Mucosa of stomach (tissue), 1 donor: ENCODE measurements at regions not wholly inside any gene's neighbourhood (a gene's known extent, or its start where the extent isn't known, plus 50 kb on each side); places are given as distances from the start of the nearest gene placed in this dataset.

Experiments
- H3K27me3 ChIP-seq: one replicate; pipeline ENCODE4 v1.7.0; 2013; ENCODE audit warnings: mild to moderate bottlenecking, low read length; ENCODE audit not compliant: control insufficient read depth, insufficient read depth
- H3K36me3 ChIP-seq: one replicate; pipeline ENCODE4 v1.7.0; 2013; ENCODE audit warnings: low read length; ENCODE audit not compliant: control insufficient read depth, insufficient read depth
- H3K4me1 ChIP-seq: one replicate; pipeline ENCODE4 v1.7.0; 2013; ENCODE audit warnings: mild to moderate bottlenecking, low read length; ENCODE audit not compliant: control insufficient read depth, insufficient read depth
- H3K4me3 ChIP-seq: one replicate; pipeline ENCODE4 v1.7.0; 2013; ENCODE audit warnings: low read length
- H3K9ac ChIP-seq: one replicate; pipeline ENCODE4 v1.7.0; 2013; ENCODE audit warnings: mild to moderate bottlenecking, low read length, moderate library complexity
- H3K9me3 ChIP-seq: one replicate; pipeline ENCODE4 v1.7.0; 2013; ENCODE audit warnings: mild to moderate bottlenecking, low read length, moderate library complexity; ENCODE audit not compliant: control insufficient read depth
- donor health status: Pancreatic carcinoma.

DNA sequence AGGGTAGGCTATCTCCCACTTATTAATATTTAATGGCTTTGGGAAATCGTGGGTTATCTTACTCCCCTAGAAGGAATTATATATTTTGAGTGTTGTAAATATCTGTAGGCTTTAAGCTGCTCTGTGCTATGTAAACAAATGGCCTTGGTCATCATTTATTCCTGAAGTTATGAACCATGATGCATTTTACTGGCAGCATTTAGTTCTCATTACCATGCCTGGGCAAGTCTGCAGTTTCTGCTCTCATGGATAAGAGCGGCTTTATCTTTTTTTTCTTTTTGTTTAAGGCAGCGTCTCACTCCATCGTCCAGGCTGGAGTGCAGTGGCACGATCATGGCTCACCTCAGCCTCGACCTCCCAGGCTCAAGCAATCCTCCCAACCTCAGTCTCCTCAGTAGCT, 156.1 kb downstream of the IRS2 start:
- H3K9ac ChIP-seq: no peak overlapping the region
- no peaks in the 10 kb centered on the region for H3K27me3 ChIP-seq
- H3K9me3 ChIP-seq: no peaks in the 10 kb centered on the region
- H3K4me1 ChIP-seq: no peaks in the 10 kb centered on the region
- no peaks in the 10 kb centered on the region for H3K36me3 ChIP-seq
- no peak overlapping the region for H3K4me3 ChIP-seq

DNA sequence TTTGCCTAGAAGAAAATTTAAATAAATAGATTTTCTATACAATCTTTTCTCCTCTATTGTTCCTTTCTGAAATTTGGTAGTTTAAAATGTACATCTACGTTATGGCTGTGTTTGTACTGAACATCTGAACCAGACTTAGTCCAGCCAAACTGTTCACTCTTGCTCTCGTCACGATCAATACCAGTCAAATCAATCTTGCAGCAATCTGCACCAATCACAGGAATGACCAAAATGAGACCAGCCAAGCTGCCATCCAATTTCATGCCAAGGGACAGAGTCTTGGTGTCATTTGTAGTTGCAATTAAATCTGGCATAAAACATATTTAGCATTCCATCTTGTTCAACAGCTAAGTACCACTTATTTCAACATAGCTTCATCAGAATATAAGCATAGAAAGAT, 156.6 kb downstream of the IRS2 start:
- Histone ChIP-seq H3K4me1 (no peaks in the 10 kb centered on the region), H3K9me3 (no peaks in the 10 kb centered on the region), H3K4me3 (no peak overlapping the region), H3K27me3 (no peaks in the 10 kb centered on the region), H3K36me3 (no peaks in the 10 kb centered on the region), H3K9ac (no peak overlapping the region)

DNA sequence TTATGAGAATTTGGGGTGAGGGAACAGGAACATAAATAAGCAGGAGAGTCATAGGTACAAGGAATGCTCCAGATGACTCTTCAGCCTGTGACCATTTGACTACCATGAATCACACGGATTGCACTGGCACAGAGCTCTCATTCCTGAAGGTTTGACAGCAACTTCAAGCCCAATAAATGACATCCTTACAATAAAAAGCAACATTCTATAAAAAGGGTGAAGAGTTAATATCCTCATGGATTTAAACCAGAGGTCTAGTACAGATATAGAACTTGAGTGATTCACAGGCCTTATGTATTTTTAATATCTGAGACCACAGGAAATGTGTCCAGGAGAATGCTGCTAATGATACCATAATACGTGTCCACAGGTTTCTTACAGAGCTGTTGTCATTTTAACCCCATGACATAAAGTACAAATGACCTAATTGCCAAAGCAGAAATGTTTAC, 158.1 kb downstream of the IRS2 start:
- Histone ChIP-seq H3K4me1 (no peaks in the 10 kb centered on the region), H3K9ac (no peak overlapping the region), H3K36me3 (no peaks in the 10 kb centered on the region), H3K9me3 (no peaks in the 10 kb centered on the region), H3K27me3 (no peaks in the 10 kb centered on the region), H3K4me3 (no peak overlapping the region)

DNA sequence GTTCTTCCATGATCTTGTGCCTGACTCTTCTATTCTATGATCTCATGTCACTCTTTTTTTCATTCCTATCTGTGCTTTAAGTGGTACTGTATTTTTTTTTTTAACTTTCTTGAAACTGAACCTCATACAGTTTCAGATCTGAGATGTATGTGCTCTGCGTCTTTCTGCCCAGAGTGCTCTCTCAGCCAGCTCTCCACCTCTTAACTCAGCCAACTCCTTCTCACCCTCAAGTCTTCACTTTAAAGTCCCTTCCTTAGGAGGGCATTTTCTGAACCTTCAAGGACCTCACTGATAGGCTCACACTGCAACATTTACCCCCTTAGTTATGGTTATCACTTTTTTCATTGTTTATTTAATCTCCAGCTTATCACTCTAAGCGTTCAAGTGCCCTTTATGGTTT, 158.7 kb downstream of the IRS2 start:
- Histone ChIP-seq H3K9me3 (no peaks in the 10 kb centered on the region), H3K36me3 (no peaks in the 10 kb centered on the region), H3K9ac (no peak overlapping the region), H3K27me3 (no peaks in the 10 kb centered on the region), H3K4me3 (no peak overlapping the region), H3K4me1 (no peaks in the 10 kb centered on the region)

DNA sequence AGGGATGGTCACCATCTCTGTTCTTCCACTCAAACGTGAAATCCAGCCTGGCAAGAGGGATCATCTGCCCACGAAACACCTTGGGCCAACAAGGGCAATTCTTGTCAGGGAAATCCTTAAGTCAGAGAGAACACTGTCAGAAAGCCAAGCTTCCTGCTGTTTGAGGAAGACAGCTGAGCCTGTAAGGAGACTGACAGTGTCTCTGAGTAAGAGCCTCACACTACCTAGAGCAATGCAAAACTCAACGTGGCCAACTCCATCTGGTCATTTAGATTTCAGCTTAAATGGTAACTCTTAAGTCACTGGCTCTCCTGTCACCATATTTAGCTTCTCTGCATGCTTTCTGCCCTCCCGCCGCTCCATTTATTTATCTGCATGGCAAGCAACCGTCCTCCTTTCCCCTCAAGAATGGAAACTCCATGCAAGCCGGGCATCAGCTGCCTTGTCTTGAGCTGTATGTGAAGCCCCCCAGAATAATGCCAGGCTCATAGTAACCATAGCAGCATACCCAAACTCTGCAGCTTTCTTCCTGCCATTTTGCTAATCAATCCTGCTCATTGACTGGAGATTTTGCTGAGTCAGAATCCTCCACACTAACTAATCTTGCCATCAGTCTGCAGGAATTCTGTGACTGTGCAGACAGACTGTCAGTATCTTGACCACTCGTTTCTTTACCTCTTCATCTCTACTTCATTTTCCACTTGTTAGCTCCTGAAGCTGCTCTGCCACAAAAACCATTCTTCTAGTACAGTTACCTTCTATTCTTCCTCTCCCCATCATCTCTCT, 159.8 kb downstream of the IRS2 start:
- Histone ChIP-seq H3K27me3 (no peaks in the 10 kb centered on the region), H3K9ac (no peak overlapping the region), H3K36me3 (no peaks in the 10 kb centered on the region), H3K4me3 (no peak overlapping the region), H3K9me3 (no peaks in the 10 kb centered on the region), H3K4me1 (no peaks in the 10 kb centered on the region)

DNA sequence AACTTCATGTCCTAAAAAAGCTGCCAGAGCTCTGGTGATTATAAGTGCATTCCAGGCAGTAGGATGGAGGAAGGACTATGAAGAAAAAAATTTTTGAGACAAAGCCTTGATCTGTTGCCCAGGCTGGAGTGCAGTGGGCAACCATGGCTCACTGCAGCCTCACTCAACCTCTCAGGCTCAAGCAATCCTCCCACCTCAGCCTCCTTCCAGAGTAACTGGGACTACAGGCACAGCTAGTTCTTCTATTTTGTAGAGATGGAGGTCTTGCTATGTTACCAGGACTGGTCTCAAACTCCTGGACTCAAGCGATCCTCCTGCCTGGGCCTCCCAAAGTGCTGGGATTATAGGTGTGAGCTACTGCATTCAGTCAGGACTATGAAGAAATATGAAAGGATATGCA, 161.2 kb downstream of the IRS2 start:
- H3K9me3 ChIP-seq: no peaks in the 10 kb centered on the region
- H3K27me3 ChIP-seq: no peaks in the 10 kb centered on the region
- H3K4me1 ChIP-seq: no peaks in the 10 kb centered on the region
- H3K9ac ChIP-seq: no peak overlapping the region
- H3K36me3 ChIP-seq: no peaks in the 10 kb centered on the region
- H3K4me3 ChIP-seq: no peak overlapping the region

DNA sequence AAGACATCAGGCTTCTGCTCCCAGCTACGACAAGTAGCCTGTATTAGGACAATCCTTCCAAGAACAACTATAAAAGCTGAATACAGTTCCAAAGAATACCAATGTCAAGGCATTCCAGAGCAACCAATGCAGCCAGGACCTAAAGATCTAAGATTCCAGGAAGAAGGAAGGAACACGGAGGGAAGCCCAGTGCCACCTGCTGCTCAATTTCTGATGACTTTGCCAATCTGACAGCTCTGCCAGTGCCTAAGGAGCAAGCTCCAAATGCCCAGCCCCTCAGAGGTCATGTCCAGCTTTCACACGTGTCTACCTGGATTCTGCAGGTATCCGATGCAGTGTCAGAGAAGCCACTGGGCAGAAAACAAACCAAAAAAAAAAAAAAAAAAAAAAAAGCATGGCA, 164.4 kb downstream of the IRS2 start:
- Histone ChIP-seq H3K36me3 (no peaks in the 10 kb centered on the region), H3K4me3 (no peak overlapping the region), H3K9me3 (no peaks in the 10 kb centered on the region), H3K27me3 (no peaks in the 10 kb centered on the region), H3K9ac (no peak overlapping the region), H3K4me1 (no peaks in the 10 kb centered on the region)

DNA sequence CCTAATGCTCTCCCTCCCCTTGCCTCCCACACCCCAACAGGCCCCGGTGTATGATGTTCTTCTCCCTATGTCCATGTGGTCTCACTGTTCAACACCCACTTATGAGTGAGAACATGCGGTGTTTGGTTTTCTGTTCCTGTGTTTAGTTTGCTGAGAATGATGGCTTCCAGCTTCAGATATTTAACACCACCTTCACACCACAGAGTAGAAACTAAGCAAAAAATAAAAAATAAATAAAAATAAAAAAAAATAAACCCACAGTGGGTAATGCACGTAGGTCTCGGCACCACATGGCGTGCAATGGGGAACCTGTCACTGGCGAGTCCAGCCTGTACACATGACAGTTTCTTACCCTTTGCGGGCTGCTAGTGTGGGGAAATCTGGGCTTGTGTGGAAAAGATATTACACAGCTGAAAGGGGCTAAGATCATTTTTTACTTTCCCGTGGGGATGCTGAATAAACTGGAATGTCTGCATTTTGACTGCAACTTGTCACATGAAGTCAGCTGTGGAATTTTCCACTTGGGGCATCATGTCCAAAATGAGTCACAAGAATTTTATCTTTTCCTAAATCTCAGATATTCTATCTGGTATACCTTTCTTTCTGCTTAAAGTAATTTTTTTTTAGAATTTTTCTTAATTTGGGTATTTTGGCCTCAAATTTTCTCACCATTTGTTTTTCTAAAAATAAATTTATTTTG, 170.5 kb downstream of the IRS2 start:
- Histone ChIP-seq H3K4me3 (no peak overlapping the region), H3K36me3 (no peaks in the 10 kb centered on the region), H3K9me3 (no peaks in the 10 kb centered on the region), H3K9ac (no peak overlapping the region), H3K4me1 (no peaks in the 10 kb centered on the region), H3K27me3 (no peaks in the 10 kb centered on the region)

DNA sequence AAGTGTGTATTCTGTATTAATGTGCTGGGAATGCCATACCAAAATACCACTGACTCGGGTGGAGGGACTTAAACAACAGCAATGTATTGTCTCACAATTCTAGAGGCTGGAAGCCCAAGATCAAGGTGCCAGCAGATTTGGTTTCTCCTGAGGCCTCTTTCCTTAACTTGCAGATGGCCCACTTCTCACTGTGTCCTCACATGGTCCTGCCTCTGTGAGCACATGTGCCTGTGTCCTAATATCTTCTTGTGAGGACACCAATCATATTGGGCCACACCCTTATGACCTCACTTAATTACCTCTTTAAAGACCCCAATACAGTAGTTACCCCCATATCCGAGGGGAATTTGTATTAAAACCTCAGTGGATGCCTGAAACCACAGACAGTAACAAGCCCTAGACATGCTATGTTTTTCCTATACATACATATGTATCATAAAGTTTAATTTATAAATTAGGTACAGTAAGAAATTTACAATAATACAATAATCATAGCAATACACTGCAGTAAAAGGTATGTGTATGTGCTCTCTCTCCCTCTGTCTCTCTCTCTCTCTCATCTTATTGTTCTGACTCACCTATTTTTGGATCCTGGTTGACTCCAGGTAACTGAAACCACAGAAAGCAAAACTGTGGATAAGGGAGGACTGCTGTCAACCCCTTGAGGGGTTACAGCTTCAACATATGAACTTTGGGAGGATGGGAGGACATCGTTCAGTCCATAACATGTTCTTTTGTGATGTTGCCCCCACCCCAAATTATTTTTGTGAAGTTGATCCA, 174.3 kb downstream of the IRS2 start:
- no peak overlapping the region for H3K4me3 ChIP-seq
- H3K4me1 ChIP-seq: no peaks in the 10 kb centered on the region
- no peaks in the 10 kb centered on the region for H3K27me3 ChIP-seq
- H3K9ac ChIP-seq: no peak overlapping the region
- H3K9me3 ChIP-seq: no peaks in the 10 kb centered on the region
- H3K36me3 ChIP-seq: no peaks in the 10 kb centered on the region

DNA sequence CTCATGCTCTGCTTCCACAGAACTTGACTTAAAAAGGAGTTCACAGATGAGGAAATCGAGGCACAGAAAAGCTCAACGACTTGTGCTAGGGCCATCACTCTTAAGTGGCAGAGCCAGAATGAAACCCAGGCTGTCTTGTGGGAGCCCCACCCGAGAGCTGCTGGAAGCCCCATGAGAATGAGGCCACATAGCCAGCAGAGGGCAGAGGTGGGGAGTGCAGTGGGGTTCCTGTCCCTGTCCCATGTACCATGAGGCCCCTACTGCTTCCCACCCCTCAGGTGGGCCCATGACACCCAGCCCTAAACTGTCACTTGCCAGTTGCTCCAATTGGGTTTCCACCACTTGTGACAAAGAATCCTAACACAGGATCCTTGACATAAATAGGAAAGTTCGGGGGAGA, 175.9 kb downstream of the IRS2 start:
- Histone ChIP-seq H3K4me1 (no peaks in the 10 kb centered on the region), H3K27me3 (no peaks in the 10 kb centered on the region), H3K4me3 (no peak overlapping the region), H3K9ac (no peak overlapping the region), H3K36me3 (no peaks in the 10 kb centered on the region), H3K9me3 (no peaks in the 10 kb centered on the region)

DNA sequence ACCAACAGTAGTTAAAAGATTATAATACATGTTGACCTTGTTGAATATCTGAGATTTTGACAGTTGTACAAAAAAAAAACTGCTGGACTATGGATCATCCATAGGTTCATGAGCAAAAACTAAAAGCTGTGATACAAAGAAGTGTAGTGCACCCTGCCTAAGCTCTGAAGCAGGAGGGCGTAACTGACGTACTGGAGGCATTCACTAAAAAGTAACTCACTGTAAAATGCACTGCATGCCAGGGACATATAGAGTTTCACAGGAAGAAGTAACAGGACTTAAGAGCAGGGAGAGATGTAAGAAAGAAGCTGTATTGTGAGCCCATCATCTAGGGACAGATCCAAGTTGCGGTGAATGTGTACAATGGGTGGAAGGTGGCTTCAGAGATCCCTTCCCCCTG, 177.9 kb downstream of the IRS2 start:
- Histone ChIP-seq H3K9me3 (no peaks in the 10 kb centered on the region), H3K27me3 (no peaks in the 10 kb centered on the region), H3K36me3 (no peaks in the 10 kb centered on the region), H3K4me1 (no peaks in the 10 kb centered on the region), H3K4me3 (no peak overlapping the region), H3K9ac (no peak overlapping the region)

DNA sequence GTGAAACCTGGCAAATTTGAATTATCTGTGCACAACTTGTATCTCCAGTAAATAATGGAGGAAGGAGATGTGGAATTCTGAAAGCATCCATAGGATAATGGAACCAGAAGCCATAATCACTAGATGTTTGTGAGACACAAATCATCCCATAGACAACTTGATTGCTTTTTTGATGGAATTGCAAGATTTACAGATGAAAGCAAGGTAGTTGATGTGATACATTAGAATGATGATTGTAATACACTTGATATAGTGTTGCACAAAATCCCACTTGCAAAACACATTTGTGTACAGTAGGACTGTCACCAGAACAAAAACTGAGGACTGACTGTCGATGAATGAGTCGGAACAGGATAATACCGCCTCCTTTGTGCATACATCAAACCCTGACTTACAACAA, 178.3 kb downstream of the IRS2 start:
- H3K27me3 ChIP-seq: no peaks in the 10 kb centered on the region
- no peak overlapping the region for H3K9ac ChIP-seq
- H3K4me3 ChIP-seq: no peak overlapping the region
- H3K4me1 ChIP-seq: no peaks in the 10 kb centered on the region
- no peaks in the 10 kb centered on the region for H3K36me3 ChIP-seq
- H3K9me3 ChIP-seq: no peaks in the 10 kb centered on the region
